ENCODE measurements at regions not wholly inside any gene's neighbourhood (a gene's known extent, or its start where the extent isn't known, plus 50 kb on each side); places are given as distances from the start of the nearest gene placed in this dataset.

DNA sequence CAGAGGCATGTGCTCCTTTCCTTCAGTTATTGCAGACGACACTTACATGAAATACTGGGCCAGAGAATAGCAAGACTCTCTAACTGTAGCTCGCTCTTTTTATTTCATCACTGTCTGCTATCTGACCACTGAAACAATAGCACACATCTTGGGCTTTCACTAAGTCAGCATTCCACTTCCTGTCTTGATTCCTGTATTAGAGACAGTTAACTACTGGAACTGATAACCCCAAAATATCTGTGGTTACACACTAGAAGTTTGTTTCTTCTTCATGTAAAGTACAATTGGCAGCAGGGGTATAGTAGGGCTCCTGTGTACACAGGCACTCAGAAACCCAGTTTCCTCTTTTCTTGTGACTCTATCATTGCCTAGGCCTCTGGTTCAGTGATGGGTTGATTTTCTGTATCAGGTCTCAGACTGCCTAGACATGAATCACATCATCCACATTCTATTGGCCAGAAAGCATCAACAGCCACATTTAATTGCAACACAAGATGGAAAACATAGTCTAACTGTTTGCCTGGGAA, 230.2 kb upstream of the CD96 start:
- no peaks in the 10 kb centered on the region for H3K27me3 Mint-ChIP-seq
- H3K4me1 Mint-ChIP-seq (ENCODE audit: unreplicated experiment): peaks cover 5% of the 10 kb centered on the region
- H3K27ac Mint-ChIP-seq: no peak overlapping the region
- no peaks in the 10 kb centered on the region for H3K36me3 Mint-ChIP-seq
- no peak overlapping the region for H3K4me3 Mint-ChIP-seq
- TF ChIP-seq, protein P1, sequence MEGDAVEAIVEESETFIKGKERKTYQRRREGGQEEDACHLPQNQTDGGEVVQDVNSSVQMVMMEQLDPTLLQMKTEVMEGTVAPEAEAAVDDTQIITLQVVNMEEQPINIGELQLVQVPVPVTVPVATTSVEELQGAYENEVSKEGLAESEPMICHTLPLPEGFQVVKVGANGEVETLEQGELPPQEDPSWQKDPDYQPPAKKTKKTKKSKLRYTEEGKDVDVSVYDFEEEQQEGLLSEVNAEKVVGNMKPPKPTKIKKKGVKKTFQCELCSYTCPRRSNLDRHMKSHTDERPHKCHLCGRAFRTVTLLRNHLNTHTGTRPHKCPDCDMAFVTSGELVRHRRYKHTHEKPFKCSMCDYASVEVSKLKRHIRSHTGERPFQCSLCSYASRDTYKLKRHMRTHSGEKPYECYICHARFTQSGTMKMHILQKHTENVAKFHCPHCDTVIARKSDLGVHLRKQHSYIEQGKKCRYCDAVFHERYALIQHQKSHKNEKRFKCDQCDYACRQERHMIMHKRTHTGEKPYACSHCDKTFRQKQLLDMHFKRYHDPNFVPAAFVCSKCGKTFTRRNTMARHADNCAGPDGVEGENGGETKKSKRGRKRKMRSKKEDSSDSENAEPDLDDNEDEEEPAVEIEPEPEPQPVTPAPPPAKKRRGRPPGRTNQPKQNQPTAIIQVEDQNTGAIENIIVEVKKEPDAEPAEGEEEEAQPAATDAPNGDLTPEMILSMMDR (conservative IDR thresholded peaks at IDR 0.05): no peak
- H3K9me3 Mint-ChIP-seq: no peaks in the 10 kb centered on the region
- no peak for DNase-seq (ENCODE audit: extremely low spot score, unreplicated experiment)

DNA sequence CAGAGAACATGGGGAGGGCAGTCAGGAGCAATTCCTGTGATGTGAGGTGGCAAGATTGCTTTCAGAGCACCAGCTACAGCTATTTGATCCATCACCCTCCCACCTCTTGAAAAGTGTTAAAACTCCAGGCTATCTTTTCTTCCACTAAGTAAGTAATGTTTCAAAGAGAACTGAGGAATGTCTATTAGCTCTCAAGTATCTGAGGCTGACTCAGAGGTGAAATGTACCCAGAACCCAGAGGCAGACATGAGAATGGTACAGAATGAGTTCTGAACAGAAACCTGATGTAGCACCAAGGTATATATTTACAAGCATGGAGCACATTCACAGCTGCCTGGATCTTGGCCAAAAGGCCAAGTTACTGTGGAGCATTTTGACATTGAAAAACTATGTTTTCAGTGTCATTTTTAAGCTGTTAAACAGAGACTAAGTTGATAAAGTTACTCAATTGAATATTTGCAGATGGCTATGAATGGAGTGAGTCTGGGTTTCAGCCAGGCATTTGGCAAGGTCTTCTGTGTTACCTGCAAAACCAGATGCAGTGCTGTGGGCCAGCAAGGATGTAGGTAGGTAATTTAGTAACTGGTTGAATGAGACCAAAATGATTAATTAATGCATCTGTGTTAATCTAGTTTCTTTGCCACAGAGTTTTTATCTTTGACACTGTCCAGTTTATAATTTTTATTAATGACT, 227.7 kb upstream of the CD96 start:
- peak overlapping the region; percentile 21 for H3K27ac Mint-ChIP-seq
- no peaks in the 10 kb centered on the region for H3K9me3 Mint-ChIP-seq
- peaks cover 5% of the 10 kb centered on the region for H3K4me1 Mint-ChIP-seq (ENCODE audit: unreplicated experiment)
- H3K4me3 Mint-ChIP-seq: no peak overlapping the region
- DNase-seq (ENCODE audit: extremely low spot score, unreplicated experiment): no peak
- TF ChIP-seq, protein P1 (conservative IDR thresholded peaks at IDR 0.05): no peak
- no peaks in the 10 kb centered on the region for H3K27me3 Mint-ChIP-seq
- H3K36me3 Mint-ChIP-seq: no peaks in the 10 kb centered on the region

DNA sequence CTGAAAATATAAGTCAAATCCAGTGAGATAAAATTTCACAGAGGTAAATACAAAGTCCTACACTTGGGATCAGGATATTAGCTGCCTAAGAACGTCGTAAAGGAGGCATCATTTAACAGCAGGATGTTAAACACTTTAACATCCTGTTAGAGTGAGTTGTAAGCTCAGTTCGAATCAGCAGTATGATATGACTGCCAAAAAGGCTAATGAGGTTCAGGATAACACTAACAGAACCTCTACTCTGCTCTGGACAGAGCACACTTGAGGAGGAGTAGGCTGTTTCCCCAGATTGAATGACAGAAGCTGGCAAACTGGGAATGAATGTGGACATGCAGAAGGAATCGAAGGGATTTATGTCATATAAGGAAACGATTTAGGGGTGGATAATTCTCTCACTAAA, 227.1 kb upstream of the CD96 start:
- no peak overlapping the region for H3K4me3 Mint-ChIP-seq
- TF ChIP-seq, protein P1 (conservative IDR thresholded peaks at IDR 0.05): no peak

DNA sequence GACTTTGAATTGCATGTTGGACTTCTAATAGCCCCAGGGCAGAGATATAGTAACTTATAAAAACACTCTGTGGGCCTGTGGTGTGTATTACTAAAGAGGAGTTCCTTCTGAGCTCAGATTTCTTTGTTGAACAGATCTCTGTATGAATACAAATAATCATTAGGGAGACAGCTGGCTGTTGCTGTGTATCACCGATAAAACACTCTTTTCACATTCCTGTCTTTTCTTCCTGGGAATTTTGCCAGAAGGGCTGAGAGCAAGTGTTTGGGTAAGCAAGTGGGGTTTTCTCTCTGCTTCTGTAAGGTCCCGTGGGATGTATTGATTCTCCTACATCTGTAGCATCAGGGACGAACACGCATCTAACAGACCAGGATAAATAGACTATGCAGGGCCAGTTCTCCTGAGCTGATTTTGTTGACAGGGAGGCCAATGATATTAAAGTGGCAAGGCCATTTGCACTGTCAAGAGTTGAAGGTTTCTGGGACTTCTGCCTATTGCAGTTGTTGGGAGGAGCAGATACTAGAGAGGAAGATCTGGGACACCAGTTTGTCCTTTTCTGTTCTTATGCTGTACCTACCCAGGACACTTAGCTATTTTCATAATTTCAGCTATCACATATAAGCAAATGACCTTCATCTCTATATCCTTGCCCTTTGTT, 225.9 kb upstream of the CD96 start:
- no peaks in the 10 kb centered on the region for H3K36me3 Mint-ChIP-seq
- no peak overlapping the region for H3K27ac Mint-ChIP-seq
- no peak overlapping the region for H3K4me3 Mint-ChIP-seq
- TF ChIP-seq, protein P1 (conservative IDR thresholded peaks at IDR 0.05): no peak
- H3K9me3 Mint-ChIP-seq: no peaks in the 10 kb centered on the region
- DNase-seq (ENCODE audit: extremely low spot score, unreplicated experiment): no peak
- H3K27me3 Mint-ChIP-seq: no peaks in the 10 kb centered on the region
- H3K4me1 Mint-ChIP-seq (ENCODE audit: unreplicated experiment): peaks cover 5% of the 10 kb centered on the region

More for the DNA sequence above, 227.1 kb upstream of the CD96 start:
- H3K36me3 Mint-ChIP-seq: no peaks in the 10 kb centered on the region
- DNase-seq (ENCODE audit: extremely low spot score, unreplicated experiment): no peak
- no peak overlapping the region for H3K27ac Mint-ChIP-seq
- H3K9me3 Mint-ChIP-seq: no peaks in the 10 kb centered on the region
- H3K27me3 Mint-ChIP-seq: no peaks in the 10 kb centered on the region
- peaks cover 5% of the 10 kb centered on the region for H3K4me1 Mint-ChIP-seq (ENCODE audit: unreplicated experiment)

DNA sequence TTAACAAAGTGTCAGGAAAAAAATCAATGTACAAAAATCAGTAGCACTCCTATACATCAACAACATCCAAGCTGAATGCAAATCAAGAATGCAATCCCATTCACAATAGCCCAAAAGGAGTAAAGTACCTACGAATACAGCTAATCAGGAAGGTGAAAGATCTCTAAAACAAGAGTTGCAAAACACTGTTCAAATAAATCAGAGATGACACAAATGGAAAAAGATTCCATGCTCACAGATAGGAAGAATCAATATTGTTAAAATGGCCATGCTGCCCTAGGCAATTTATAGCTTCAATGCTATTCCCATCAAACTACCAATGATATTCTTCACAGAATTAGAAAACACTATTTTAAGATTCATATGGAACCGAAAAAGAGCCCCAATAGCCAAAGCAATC, 223.7 kb upstream of the CD96 start:
- DNase-seq (ENCODE audit: extremely low spot score, unreplicated experiment): no peak
- TF ChIP-seq, protein P1 (conservative IDR thresholded peaks at IDR 0.05): no peak
- no peaks in the 10 kb centered on the region for H3K4me1 Mint-ChIP-seq (ENCODE audit: unreplicated experiment)
- H3K36me3 Mint-ChIP-seq: no peaks in the 10 kb centered on the region
- no peaks in the 10 kb centered on the region for H3K27me3 Mint-ChIP-seq
- H3K27ac Mint-ChIP-seq: no peak overlapping the region
- no peak overlapping the region for H3K4me3 Mint-ChIP-seq
- no peaks in the 10 kb centered on the region for H3K9me3 Mint-ChIP-seq

Measured in type B pancreatic cell (in vitro differentiated cells).